K562 (cell line): ENCODE measurements at regions not wholly inside any gene's neighbourhood (a gene's known extent, or its start where the extent isn't known, plus 50 kb on each side); places are given as distances from the start of the nearest gene placed in this dataset.

Experiments
- TF ChIP-seq, protein P1 (sequence below): fragments of 200-600 bp; sonication (generic); IDR thresholded peaks from one replicate; pipeline ENCODE4 v1.6.1; 2012; ENCODE audit warnings: mild to moderate bottlenecking, low read depth, low read length, inconsistent platforms

DNA sequence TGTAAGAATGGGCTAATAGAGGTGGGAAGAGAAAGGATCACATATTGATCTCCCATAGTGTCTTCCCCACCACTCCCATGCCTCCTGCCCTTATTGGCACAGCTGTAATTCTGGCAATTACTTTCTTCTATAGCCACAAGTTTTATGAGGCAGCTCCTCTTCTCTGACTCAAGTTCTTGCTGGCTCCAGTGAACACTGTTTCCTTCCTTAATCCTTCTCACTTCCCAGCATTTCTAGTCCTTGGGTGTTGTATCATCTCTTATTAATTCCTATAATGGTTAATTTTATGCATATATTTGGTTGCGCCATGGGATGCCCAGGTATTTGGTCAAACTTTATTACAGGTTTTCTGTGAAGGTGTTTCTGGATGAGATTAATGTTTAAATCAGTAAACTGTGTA lies 103.3 kb downstream of the MRPL39 start (continued):
- TF ChIP-seq, protein P1, sequence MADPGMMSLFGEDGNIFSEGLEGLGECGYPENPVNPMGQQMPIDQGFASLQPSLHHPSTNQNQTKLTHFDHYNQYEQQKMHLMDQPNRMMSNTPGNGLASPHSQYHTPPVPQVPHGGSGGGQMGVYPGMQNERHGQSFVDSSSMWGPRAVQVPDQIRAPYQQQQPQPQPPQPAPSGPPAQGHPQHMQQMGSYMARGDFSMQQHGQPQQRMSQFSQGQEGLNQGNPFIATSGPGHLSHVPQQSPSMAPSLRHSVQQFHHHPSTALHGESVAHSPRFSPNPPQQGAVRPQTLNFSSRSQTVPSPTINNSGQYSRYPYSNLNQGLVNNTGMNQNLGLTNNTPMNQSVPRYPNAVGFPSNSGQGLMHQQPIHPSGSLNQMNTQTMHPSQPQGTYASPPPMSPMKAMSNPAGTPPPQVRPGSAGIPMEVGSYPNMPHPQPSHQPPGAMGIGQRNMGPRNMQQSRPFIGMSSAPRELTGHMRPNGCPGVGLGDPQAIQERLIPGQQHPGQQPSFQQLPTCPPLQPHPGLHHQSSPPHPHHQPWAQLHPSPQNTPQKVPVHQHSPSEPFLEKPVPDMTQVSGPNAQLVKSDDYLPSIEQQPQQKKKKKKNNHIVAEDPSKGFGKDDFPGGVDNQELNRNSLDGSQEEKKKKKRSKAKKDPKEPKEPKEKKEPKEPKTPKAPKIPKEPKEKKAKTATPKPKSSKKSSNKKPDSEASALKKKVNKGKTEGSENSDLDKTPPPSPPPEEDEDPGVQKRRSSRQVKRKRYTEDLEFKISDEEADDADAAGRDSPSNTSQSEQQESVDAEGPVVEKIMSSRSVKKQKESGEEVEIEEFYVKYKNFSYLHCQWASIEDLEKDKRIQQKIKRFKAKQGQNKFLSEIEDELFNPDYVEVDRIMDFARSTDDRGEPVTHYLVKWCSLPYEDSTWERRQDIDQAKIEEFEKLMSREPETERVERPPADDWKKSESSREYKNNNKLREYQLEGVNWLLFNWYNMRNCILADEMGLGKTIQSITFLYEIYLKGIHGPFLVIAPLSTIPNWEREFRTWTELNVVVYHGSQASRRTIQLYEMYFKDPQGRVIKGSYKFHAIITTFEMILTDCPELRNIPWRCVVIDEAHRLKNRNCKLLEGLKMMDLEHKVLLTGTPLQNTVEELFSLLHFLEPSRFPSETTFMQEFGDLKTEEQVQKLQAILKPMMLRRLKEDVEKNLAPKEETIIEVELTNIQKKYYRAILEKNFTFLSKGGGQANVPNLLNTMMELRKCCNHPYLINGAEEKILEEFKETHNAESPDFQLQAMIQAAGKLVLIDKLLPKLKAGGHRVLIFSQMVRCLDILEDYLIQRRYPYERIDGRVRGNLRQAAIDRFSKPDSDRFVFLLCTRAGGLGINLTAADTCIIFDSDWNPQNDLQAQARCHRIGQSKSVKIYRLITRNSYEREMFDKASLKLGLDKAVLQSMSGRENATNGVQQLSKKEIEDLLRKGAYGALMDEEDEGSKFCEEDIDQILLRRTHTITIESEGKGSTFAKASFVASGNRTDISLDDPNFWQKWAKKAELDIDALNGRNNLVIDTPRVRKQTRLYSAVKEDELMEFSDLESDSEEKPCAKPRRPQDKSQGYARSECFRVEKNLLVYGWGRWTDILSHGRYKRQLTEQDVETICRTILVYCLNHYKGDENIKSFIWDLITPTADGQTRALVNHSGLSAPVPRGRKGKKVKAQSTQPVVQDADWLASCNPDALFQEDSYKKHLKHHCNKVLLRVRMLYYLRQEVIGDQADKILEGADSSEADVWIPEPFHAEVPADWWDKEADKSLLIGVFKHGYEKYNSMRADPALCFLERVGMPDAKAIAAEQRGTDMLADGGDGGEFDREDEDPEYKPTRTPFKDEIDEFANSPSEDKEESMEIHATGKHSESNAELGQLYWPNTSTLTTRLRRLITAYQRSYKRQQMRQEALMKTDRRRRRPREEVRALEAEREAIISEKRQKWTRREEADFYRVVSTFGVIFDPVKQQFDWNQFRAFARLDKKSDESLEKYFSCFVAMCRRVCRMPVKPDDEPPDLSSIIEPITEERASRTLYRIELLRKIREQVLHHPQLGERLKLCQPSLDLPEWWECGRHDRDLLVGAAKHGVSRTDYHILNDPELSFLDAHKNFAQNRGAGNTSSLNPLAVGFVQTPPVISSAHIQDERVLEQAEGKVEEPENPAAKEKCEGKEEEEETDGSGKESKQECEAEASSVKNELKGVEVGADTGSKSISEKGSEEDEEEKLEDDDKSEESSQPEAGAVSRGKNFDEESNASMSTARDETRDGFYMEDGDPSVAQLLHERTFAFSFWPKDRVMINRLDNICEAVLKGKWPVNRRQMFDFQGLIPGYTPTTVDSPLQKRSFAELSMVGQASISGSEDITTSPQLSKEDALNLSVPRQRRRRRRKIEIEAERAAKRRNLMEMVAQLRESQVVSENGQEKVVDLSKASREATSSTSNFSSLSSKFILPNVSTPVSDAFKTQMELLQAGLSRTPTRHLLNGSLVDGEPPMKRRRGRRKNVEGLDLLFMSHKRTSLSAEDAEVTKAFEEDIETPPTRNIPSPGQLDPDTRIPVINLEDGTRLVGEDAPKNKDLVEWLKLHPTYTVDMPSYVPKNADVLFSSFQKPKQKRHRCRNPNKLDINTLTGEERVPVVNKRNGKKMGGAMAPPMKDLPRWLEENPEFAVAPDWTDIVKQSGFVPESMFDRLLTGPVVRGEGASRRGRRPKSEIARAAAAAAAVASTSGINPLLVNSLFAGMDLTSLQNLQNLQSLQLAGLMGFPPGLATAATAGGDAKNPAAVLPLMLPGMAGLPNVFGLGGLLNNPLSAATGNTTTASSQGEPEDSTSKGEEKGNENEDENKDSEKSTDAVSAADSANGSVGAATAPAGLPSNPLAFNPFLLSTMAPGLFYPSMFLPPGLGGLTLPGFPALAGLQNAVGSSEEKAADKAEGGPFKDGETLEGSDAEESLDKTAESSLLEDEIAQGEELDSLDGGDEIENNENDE = no peak
